ENCODE measurements at regions not wholly inside any gene's neighbourhood (a gene's known extent, or its start where the extent isn't known, plus 50 kb on each side); places are given as distances from the start of the nearest gene placed in this dataset.

- TF ChIP-seq, protein P1, sequence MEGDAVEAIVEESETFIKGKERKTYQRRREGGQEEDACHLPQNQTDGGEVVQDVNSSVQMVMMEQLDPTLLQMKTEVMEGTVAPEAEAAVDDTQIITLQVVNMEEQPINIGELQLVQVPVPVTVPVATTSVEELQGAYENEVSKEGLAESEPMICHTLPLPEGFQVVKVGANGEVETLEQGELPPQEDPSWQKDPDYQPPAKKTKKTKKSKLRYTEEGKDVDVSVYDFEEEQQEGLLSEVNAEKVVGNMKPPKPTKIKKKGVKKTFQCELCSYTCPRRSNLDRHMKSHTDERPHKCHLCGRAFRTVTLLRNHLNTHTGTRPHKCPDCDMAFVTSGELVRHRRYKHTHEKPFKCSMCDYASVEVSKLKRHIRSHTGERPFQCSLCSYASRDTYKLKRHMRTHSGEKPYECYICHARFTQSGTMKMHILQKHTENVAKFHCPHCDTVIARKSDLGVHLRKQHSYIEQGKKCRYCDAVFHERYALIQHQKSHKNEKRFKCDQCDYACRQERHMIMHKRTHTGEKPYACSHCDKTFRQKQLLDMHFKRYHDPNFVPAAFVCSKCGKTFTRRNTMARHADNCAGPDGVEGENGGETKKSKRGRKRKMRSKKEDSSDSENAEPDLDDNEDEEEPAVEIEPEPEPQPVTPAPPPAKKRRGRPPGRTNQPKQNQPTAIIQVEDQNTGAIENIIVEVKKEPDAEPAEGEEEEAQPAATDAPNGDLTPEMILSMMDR (IDR thresholded peaks at IDR 0.05; ENCODE audit: control extremely low read depth in 1 of 3, insufficient read depth in 1 of 3, low read depth in 1 of 3, low read length in 3 of 3) = no peak
- TF ChIP-seq CHD2 (IDR thresholded peaks at IDR 0.05; ENCODE audit: low read length) (no peak), RFX5 (IDR thresholded peaks at IDR 0.05; ENCODE audit: borderline replicate concordance, low read depth, low read length) (no peak), CBX5 (IDR thresholded peaks at IDR 0.05; ENCODE audit: low read depth, low read length) (no peak)
Measured at GRCh38 chr5:136816327-136816726, 451.0 kb upstream of the TRPC7 start.

Measured in H1 (cell line).